ENCODE measurements at regions not wholly inside any gene's neighbourhood (a gene's known extent, or its start where the extent isn't known, plus 50 kb on each side); places are given as distances from the start of the nearest gene placed in this dataset.
A peak's percentile ranks its signal among the peaks of the same experiment; 100 is the strongest.

DNA sequence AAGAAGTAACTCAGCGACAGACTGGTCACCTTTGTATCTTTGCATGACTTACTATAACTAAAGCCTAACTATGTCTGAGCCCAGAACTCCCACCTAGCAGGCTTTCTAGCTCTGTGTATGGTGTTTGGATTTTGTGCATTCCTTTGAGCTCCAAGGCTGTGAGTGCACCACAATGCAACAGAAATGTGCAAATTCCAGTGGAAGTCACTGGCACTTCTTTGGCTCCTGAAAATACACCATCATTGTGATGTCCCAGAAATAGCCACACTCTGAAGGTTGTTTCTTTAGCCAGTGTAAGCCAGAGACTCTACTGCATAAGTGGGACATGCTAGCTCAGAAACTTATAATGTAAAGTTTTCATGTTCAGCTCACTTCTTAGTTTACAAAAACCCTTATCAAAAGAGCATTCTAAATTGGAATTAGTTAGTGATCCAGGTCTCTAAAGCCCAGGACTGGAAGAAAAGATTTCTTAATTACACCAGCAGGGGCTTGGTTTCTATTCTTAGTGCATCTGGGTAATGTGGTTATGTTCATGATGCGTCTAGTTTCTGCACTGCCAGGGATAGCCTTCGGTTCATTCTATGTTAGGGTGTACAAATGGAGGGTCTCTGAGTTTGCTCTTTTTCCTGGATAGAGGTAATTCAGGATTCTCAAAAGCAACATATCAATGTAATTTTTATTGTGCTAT lies 1239.5 kb upstream of the ZEB2 start:
- Mint-ChIP-seq H3K36me3 (ENCODE audit: insufficient read depth, unreplicated experiment) (no peaks in the 10 kb centered on the region), H3K4me3 (ENCODE audit: unreplicated experiment) (no peak overlapping the region), H3K27ac (ENCODE audit: low read depth, unreplicated experiment) (no peak overlapping the region), H3K27me3 (ENCODE audit: insufficient read depth, unreplicated experiment) (no peaks in the 10 kb centered on the region), H3K4me1 (ENCODE audit: insufficient read depth, unreplicated experiment) (peaks cover 9% of the 10 kb centered on the region), H3K9me3 (ENCODE audit: unreplicated experiment) (no peaks in the 10 kb centered on the region)
- TF ChIP-seq, protein P1, sequence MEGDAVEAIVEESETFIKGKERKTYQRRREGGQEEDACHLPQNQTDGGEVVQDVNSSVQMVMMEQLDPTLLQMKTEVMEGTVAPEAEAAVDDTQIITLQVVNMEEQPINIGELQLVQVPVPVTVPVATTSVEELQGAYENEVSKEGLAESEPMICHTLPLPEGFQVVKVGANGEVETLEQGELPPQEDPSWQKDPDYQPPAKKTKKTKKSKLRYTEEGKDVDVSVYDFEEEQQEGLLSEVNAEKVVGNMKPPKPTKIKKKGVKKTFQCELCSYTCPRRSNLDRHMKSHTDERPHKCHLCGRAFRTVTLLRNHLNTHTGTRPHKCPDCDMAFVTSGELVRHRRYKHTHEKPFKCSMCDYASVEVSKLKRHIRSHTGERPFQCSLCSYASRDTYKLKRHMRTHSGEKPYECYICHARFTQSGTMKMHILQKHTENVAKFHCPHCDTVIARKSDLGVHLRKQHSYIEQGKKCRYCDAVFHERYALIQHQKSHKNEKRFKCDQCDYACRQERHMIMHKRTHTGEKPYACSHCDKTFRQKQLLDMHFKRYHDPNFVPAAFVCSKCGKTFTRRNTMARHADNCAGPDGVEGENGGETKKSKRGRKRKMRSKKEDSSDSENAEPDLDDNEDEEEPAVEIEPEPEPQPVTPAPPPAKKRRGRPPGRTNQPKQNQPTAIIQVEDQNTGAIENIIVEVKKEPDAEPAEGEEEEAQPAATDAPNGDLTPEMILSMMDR (IDR thresholded peaks at IDR 0.05; ENCODE audit: unreplicated experiment): no peak
- ChIA-PET CTCF (no interaction called here), POLR2A (no interaction called here)
- BruUV-seq (replicated peaks): no TSS peak
- DNase-seq (ENCODE audit: unreplicated experiment): no peak
- intact Hi-C loops (cut with micrococcal nuclease): loop anchor here (10.0 kb wide), 1 partner anchor 155 kb away; no protein-coding TSS in a partner anchor

DNA sequence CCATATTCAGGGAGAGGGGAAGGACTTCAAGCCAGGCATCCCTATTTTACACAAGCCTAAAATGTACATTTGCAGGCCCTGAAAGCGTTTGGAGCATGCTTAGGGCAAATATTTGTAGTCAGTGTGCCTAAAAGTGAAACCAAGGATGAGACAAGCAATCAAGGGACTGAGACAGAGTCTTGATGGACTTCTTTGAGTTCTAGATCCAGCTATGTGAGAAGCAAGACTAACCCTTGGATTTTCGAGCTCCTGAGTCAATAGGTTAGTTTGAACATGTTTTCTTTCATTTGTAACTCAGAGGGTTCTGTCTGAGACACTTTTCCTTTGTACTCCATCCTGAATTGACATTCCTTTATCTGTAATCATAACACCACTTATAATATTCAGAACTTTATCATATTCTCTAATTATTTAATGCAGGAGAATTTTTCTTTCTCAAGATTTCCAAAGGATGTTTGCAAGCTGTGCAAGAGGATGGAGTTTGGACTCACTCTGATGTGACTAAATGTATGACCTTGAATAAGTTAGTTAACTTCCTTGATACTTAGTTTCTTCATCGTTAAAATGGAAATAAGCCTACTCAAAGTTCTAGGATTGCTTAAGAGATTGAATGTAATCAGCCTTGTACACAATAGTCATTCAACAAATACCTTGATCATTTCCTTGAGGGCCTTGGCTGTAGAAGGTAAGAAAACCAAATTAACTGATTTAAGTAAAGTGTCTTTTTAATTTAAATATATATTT lies 1237.8 kb upstream of the ZEB2 start:
- TF ChIP-seq, protein P1 (IDR thresholded peaks at IDR 0.05; ENCODE audit: unreplicated experiment): no peak
- H3K9me3 Mint-ChIP-seq (ENCODE audit: unreplicated experiment): no peaks in the 10 kb centered on the region
- no peak overlapping the region for H3K27ac Mint-ChIP-seq (ENCODE audit: low read depth, unreplicated experiment)
- no peak for DNase-seq (ENCODE audit: unreplicated experiment)
- BruUV-seq (replicated peaks): no TSS peak
- H3K4me1 Mint-ChIP-seq (ENCODE audit: insufficient read depth, unreplicated experiment): peaks cover 16% of the 10 kb centered on the region
- ChIA-PET CTCF (no interaction called here), POLR2A (no interaction called here)
- no peaks in the 10 kb centered on the region for H3K36me3 Mint-ChIP-seq (ENCODE audit: insufficient read depth, unreplicated experiment)
- intact Hi-C loops (cut with micrococcal nuclease): loop anchor here (10.0 kb wide), 1 partner anchor 157 kb away; no protein-coding TSS in a partner anchor
- no peaks in the 10 kb centered on the region for H3K27me3 Mint-ChIP-seq (ENCODE audit: insufficient read depth, unreplicated experiment)
- H3K4me3 Mint-ChIP-seq (ENCODE audit: unreplicated experiment): no peak overlapping the region

DNA sequence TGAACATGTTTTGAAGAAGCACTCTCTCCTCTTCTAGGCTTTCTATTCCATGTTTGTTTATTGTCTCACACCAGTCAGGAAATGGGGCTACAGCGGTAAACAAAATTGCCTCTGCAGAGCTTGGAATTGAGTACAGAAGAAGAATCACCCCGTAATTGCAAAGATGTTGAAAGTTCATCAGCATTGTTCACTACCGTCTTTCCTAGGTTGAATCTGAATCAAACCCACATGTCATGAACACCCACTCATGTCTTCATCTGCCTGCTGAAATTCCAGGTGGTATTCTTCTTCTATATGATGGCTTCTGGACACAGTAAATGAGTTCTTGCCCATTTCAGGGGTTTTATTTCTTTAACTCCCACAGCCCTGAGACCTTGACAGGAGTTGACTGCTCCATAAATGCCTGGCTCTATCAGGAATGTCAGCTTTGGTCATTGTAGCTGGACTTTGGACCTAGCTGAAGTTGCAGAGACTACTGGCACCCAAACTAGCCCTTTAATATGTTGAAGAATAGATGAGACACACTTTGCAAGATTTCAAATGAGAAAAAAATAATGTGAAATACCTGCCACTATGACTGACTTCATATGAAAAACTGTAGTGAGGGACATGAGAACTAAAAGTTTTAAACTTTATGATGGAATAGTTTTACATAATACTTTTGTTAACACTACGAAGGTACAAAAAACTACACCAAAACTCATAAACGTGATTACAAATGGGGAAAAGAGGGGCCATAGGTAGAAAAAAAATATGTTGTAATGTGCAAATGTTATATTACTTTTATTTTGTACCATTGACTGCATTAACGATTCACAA lies 1235.3 kb upstream of the ZEB2 start:
- TF ChIP-seq, protein P1 (IDR thresholded peaks at IDR 0.05; ENCODE audit: unreplicated experiment): no peak
- Mint-ChIP-seq H3K4me3 (ENCODE audit: unreplicated experiment) (no peak overlapping the region), H3K36me3 (ENCODE audit: insufficient read depth, unreplicated experiment) (no peaks in the 10 kb centered on the region), H3K27ac (ENCODE audit: low read depth, unreplicated experiment) (no peak overlapping the region), H3K9me3 (ENCODE audit: unreplicated experiment) (no peaks in the 10 kb centered on the region), H3K4me1 (ENCODE audit: insufficient read depth, unreplicated experiment) (peaks cover 30% of the 10 kb centered on the region), H3K27me3 (ENCODE audit: insufficient read depth, unreplicated experiment) (no peaks in the 10 kb centered on the region)
- ChIA-PET POLR2A (interaction anchor here (0.5 kb wide), 1 partner anchor 30 kb away, joined by 3 read pairs; no protein-coding TSS in a partner anchor), CTCF (no interaction called here)
- DNase-seq (ENCODE audit: unreplicated experiment): no peak
- no TSS peak for BruUV-seq (replicated peaks)
- intact Hi-C loops (cut with micrococcal nuclease): loop anchor here (10.0 kb wide), 1 partner anchor 160 kb away; no protein-coding TSS in a partner anchor

DNA sequence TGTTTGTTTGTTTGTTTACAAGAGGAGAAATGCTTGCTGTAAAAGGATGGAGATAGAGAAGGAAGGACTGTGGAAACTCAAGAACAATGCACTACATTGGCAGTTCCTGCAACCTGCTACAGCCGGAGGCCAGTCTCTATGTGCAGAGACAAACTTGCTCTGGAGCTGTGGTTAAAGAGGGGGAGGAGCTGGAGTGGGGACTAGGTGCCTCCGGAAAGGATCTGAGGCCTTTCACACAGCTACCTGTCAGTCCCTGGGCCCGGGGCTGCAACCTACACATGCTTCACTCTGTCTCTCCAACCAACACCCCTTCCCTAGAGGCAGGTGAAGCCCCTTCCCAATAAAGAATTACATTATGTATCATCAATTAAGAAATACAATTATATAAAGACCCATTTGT lies 1234.0 kb upstream of the ZEB2 start:
- H3K36me3 Mint-ChIP-seq (ENCODE audit: insufficient read depth, unreplicated experiment): no peaks in the 10 kb centered on the region
- TF ChIP-seq, protein P1 (IDR thresholded peaks at IDR 0.05; ENCODE audit: unreplicated experiment): no peak
- BruUV-seq (replicated peaks): no TSS peak
- intact Hi-C loops (cut with micrococcal nuclease): loop anchor here (5.0 to 10.0 kb wide), 4 partner anchors 161 to 1047 kb away; no protein-coding TSS in a partner anchor
- H3K4me1 Mint-ChIP-seq (ENCODE audit: insufficient read depth, unreplicated experiment): peaks cover 30% of the 10 kb centered on the region
- DNase-seq (ENCODE audit: unreplicated experiment): no peak
- no peaks in the 10 kb centered on the region for H3K9me3 Mint-ChIP-seq (ENCODE audit: unreplicated experiment)
- POLR2A ChIA-PET: no interaction called here
- H3K4me3 Mint-ChIP-seq (ENCODE audit: unreplicated experiment): no peak overlapping the region
- peak overlapping the region; percentile 75 for H3K27ac Mint-ChIP-seq (ENCODE audit: low read depth, unreplicated experiment)
- CTCF ChIA-PET: interaction anchor here (0.9 kb wide), 2 partner anchors 388 to 776 kb away, joined by 3 read pairs; no protein-coding TSS in a partner anchor
- H3K27me3 Mint-ChIP-seq (ENCODE audit: insufficient read depth, unreplicated experiment): no peaks in the 10 kb centered on the region

All from MCF 10A (cell line).